ENCODE measurements at regions not wholly inside any gene's neighbourhood (a gene's known extent, or its start where the extent isn't known, plus 50 kb on each side); places are given as distances from the start of the nearest gene placed in this dataset.
"Not testable (repeated sequence)": the region's sequence is repeated elsewhere in the genome, so short reads cannot be mapped to it uniquely, and the experiment has no call there.

DNA sequence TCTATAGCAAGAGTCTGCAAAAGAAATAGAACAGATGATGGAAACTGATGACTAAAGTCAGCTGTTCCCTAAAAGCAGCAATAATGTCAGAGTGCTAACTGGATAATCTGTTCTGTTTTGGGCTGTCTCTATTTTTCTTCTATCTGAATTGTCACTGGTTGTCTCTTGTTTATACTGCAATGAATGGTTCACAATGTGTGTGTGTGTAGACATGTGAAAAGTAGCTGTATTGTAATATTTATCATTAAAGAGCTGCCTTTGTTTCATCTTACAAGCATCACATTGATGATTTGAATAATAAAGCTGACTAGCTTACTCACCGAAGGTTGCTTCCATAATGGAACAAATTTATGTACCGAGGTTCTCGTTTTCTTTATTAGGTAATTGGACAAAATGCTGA lies 456.0 kb upstream of the ZEB2 start:
- no peak for DNase-seq (ENCODE audit: low spot score)

DNA sequence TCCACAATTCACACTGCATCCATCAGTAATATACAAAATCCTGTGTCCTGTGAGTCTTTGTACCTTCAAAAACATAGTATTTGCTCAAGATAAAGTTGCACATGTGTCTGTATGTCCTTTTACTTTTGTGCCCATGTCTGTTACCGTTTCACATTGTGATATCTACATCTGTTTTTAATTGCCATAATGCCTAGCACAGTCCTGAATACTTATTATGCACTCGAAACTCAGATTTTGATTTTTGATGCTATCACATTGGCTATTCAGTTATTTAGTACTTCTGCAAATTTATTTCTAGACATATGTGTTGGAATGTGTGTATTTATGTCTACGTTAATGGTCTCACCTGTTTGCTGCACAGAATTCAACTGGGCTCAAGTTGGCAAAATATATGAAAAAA lies 452.8 kb upstream of the ZEB2 start:
- no peak for DNase-seq (ENCODE audit: low spot score)

DNA sequence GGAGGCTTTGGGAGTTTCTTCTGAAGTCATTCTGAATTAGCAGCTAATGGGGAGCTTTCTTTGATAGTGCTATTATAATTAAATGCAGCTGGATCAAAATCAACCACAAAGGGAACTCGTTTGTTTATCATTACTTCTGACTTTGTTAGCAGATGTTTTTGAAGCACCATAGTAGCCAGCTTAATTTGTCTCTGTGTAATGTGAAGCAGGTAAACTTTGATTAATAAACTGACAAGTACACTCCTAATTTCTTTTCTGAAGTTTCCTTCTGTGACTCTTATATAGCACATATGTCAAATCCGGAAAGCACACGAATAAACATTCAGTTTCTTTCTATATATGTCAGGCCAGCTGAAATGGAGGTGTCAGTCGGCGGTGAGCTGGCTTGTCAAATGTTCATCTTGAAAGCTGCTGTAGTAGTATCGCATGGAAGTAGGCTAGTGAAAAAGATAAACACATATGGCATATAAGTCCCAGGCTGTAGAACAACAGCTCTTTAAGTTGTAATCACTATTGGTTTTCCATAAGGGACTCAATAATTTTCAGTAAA lies 451.9 kb upstream of the ZEB2 start:
- no peak for DNase-seq (ENCODE audit: low spot score)

DNA sequence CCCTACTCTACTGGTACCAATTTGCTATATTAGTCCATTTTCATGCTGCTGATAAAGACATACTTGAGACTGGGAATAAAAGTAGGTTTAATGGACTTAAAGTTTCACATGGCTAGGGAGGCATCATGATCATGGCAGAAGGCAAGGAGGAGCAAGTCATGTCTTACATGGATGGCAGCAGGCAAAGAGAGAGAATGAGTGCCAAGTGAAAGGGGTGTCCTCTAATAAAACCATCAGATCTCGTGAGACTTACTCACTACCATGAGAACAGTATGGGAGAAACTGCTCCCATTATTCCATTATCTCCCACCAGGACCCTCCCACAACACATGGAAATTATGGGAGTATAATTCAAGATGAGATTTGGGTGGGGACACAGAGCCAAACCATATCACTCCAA lies 450.5 kb upstream of the ZEB2 start:
- not testable (repeated sequence) for DNase-seq (ENCODE audit: low spot score)

DNA sequence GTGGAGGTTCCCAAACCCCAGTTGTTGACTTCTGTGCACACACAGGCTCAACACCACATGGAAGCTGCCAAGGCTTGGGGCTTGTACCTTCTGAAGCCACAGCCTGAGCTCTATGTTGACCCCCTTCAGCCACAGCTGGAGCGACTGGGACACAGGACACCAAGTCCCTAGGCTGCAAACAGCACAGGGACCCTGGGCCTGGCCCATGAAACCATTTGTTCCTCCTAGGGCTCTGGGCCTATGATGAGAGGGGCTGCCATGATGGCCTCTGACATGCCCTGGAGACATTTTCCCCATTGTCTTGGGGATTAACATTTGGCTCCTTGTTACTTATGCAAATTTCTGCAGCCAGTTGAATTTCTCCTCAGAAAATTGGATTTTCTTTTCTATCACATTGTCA lies 449.6 kb upstream of the ZEB2 start:
- DNase-seq (ENCODE audit: low spot score), result not testable (repeated sequence)

DNA sequence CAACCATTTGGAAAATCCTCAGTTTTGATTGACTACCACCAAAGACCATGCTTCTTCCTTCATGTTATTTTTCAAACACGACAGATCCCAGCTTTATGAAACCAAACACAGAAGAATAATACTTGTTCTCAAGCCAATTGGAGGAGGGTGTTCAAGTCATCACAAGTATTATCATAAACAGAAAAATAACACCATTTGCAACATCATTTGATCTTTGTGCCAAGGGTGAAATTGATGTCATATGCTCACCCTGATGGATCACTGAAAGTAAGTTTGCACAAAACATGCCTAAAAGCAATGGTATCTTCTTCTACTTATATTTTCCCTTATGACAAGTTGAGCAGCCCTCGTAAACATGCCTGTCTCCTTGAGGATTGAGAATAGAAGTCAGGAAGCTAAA lies 448.0 kb upstream of the ZEB2 start:
- no peak for DNase-seq (ENCODE audit: low spot score)

DNA sequence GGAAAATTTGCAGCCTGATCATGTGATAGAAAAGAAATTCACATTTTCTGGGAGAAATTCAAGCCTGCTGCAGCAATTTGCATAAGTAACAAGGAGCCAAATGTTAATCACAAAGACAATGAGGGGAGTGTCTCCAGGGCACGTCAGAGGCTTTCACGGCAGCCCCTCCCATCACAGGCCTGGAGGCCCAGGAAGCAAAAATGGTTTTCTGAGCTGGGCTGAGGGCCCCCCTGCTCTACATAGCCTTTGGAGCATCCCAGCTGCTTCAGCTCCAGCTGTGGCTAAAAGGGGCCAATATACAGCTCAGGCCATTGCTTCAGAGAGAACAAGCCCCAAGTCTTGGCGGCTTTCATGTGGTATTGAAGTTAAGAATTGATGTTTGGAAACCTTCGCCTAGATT lies 445.3 kb upstream of the ZEB2 start:
- no peak for DNase-seq (ENCODE audit: low spot score)

DNA sequence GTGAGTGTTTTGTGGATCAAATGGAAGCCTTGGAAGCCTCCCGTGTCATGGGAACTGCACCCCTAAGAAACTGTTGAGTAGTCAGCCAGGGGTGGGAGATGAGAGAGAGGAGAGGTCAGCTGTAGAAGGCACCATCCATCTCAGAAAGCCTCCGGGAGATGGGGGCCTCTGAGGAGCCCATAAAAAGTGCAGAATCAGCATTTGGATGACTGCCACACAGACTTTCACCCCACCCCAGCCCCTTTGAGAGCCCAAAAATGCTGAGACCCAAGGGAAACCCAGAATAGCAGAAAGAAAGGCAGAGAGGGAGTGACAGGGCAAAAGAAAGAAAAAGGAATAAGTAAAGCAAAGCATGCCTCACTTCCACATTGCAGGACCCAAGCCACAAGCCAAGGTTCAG lies 443.1 kb upstream of the ZEB2 start:
- no peak for DNase-seq (ENCODE audit: low spot score)

DNA sequence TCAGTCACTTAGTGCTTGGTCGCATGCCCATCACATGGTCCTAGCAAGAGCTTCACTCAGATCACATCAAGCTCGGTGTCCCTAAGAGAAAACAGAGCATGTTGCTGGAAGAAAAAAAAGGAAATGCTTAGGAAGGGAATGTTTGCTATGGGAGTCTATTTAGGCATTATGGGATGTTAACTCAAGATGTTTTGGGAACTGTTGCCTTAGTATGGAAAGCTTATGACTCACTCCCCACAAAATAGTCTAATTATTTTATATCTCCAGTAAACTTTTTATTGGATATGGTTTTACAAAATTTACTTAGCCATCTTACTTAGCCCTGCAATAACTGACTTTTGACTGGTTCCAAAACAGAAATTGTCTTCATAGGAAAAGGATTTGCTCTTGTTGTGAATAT lies 439.5 kb upstream of the ZEB2 start:
- DNase-seq (ENCODE audit: low spot score), result no peak

DNA sequence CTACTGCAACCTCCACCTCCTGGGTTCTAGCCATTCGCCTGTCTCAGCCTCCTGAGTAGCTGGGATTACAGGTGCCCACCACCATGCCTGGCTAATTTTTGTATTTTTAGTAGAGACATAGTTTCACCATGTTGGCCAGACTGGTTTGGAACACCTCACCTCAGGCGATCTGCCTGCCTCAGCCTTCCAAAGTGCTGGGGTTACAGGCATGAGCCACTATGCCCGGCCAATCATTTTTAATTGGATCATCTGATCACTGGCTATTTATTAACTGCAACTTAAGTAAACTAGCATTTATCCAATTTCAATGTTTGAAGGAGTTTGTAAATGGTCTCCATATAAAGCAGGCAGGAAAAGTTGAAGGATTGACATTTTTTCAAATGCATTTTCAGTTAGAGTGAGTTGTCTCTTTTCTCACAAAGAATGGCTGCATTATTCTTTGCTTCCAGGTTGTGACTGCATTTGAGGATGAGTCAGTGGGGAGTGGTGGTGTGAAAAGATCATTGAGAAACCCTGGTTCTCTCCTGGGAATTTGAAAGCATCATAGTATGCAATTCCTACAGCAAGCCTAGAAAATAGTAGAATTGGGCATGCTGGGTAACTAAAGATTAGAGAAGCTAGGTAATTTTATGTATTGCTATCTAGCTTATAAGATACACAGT lies 431.1 kb upstream of the ZEB2 start:
- peak; percentile 86 for DNase-seq (ENCODE audit: low spot score)

DNA sequence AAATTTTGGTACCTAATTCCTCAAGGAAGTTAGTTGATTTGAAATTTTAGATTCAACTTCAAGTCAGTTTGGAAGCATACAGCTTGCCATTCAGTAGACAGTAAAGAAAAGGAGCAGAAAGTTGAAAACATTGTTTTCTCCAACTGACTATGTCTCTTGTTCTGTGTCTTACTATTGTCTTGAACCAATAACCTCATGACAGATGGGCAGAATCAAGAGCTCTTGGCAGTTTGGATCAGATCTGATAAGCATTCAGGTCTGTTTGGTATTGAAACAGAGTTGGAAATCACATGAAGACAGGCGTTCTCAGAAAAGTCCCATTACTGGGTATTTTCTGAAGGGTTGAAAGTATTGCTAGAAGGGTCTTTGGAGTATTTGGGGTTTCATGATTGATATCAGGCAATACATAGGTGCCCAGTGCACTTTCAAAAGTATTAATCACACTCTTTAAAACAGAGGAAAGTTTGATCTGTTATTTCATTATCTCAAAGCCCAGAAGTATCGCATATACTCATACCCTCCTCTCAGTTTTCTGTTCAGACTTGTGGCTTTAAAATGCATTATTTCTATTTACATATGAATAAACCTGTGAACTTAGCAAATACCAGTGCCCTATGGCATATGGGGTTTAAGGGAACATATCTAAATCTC lies 428.4 kb upstream of the ZEB2 start:
- no peak for DNase-seq (ENCODE audit: low spot score)

DNA sequence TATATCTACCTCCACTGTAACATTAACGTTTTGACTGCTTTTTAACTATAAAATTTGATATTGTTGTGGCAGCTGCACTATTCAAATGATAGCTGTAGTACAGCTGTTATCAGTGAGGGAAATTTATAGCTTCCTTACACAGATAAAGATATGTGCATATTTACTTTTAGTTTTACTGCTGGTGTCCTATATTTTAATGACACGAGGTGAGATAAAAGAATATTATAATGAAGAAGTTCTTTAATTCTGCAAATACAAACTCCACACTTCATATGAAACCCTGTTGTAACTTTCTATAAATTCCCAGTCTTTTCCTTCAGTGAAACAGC lies 427.8 kb upstream of the ZEB2 start:
- DNase-seq (ENCODE audit: low spot score), result no peak

DNA sequence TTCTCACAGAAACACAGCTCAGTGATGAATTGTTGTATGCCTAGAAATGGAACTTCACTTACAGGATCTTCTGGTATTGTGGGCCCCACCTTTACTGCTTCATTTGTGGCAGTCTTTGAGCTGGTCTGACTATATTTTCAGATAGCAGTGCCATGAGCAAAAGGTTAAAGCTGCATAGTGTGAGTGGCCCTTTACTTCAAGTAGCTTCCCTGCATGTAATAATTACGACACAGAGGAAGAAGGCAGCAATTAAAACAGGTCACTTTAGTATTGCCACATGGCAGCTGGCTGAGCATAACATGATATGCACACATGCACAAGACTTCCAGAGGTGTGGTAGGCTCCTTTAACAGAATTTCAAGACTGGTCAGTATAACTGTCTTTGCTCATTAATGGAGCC lies 426.3 kb upstream of the ZEB2 start:
- no peak for DNase-seq (ENCODE audit: low spot score)

DNA sequence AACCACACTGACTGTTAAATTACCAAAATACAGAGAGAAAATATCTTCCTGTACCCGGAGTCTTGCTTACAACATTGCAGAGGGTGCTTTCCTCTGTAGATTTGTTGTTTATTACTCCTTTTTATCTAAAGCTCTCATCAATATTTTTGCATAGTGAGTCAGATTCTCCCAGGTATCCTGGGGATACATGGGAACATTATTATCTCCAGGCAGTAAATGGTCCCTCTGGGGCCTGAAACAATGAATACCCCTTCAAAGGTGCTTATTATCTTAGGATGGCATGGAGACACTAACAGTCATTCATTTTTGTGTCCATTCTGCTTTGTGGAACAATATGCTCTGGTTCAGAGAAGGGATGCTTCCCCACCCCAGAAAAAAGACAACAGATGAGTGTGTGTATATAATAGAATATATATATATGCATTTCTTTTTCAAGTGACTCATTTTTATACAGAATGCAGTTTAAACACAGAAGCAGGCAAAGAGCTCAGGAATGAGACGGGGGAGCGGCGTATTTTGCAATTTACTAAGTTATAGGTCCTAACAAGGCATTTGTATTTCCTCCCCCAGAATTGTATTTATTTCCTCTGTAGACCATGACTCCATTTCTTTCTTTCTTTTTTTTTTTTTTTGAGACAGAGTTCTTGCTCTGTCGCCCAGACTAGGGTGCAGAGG lies 424.8 kb upstream of the ZEB2 start:
- peak; percentile 11 for DNase-seq (ENCODE audit: low spot score)

DNA sequence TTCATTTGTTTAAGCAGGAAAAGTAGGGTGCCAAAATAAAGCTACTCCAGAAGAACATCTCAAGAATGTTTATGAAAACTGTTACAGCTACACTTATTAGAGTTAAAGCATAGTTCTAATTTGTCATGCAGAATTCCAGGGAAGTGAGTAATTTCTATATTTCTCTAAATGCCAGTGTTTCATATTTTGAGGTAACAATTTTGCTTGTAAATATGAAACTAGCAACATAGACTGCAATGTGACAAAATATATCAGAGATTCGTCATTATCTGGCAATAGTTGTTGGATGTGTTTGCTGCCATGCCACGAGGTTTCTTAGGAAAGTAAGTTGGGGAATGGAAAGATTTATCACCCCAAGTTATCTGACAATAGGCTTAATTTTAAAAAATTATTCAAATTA lies 424.1 kb upstream of the ZEB2 start:
- peak; percentile 51 for DNase-seq (ENCODE audit: low spot score)

DNA sequence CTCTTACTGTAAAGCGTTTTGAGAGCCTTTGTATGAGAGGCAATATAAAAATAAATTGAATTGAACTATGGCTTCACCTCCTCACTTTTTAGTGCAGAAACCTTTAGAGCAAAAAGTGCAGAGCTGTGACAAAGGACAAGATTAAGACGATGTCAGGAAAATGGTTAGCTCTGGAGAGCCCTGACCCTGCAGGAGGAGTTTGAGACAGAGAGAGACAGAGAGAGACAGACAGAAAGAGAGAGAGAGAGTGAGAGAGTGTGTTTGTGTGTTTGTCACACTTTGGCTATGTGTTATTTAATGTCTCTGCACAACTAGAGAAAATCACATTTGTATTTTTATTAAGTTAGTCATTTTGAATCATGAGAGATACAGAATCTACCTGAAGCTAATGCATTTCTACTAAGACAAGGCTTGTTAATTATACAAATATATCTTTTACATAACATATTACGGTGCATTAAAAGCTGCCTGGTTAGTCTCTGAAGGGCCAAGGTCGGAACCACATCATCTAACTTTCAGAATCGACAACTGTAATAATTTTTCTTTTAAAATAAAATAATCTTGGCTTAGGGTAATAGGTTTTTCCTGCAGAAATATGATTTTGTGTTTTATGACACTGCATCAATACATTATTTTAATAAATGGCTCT lies 423.5 kb upstream of the ZEB2 start:
- DNase-seq (ENCODE audit: low spot score), result no peak

DNA sequence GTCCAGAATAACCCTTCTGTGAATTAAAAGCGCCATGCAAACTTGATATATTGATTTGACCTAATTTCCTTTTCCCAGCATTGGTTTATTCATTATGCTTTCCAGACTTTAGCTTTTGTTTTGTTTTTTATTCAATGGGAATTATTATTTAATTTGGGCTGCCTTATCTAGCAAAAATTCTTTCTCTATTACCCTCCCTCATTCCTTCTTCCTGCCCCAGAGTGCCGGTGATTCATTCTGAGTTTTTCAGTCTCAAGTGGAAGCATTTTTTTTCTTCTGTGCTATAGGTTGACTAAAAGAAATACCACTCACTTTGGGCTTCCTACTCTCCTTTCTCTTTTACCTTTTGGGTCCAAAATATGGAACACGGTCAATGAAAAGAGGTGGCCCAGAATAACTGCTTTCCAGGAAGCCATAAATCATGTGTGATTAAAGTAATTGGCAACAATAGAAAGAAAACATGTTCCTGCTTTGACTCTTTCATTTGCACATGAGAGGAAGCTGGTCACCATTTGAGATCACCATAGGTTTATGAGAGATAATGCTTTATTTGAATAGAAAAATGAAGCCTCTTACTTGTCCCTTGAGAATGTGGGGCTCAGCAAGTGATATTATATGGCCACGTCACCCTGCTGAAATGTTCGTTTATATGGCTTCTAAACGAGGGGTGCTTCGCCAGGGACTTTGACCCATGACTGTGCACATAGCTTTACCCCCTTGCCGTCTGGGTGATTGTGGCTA lies 422.8 kb upstream of the ZEB2 start:
- DNase-seq (ENCODE audit: low spot score), result peak; percentile 50

DNA sequence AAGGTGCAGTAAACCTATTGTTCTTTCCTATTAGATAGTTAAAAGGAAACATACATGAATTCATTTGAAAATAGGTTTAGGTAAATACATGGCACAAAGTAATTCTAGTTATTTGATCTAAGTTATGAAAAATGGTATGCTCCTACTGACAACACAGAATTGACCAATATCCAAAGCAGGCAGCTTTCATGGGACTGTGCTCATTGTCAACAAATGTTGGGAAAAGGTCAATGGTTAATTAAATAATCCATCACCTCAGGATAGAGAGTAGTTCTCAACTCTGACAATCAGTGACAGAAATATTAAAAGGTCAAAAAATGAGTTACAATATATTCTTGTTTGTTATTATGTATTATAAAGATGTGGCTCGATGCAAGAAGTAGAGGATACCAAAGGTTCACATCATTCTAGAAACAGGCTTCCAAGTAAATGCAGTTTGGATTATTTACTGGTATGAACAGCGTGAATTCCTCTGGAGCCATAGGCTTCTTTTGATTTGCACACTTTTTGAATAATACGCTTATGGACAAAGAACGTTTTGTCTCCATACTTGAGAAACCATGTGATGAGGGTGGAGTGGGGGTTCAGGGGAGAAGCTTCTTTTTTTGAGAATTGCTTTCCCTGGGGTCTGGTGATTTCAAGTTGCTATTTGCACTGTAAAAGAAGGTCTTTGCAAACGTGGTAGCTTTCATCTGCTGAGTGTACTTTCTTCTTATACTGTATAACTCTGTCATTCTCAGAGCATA lies 422.0 kb upstream of the ZEB2 start:
- no peak for DNase-seq (ENCODE audit: low spot score)

DNA sequence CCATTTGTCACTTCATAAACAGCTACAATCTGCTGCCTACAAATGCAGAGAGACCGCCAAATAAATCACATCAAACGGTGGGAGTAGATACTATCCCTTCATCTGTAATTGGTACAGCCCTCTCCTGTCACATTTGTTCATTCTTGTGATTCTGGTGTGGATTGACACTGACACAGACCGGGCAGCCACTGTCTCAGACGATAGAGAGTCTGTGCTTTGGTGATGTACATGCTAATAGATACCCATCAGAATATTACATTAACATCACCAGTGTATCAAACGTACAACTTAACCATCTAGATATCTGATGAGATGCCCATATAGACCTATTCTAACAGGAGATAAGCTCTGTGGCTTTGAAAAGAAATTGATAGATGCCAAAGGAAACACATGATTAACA lies 419.7 kb upstream of the ZEB2 start:
- no peak for DNase-seq (ENCODE audit: low spot score)

DNA sequence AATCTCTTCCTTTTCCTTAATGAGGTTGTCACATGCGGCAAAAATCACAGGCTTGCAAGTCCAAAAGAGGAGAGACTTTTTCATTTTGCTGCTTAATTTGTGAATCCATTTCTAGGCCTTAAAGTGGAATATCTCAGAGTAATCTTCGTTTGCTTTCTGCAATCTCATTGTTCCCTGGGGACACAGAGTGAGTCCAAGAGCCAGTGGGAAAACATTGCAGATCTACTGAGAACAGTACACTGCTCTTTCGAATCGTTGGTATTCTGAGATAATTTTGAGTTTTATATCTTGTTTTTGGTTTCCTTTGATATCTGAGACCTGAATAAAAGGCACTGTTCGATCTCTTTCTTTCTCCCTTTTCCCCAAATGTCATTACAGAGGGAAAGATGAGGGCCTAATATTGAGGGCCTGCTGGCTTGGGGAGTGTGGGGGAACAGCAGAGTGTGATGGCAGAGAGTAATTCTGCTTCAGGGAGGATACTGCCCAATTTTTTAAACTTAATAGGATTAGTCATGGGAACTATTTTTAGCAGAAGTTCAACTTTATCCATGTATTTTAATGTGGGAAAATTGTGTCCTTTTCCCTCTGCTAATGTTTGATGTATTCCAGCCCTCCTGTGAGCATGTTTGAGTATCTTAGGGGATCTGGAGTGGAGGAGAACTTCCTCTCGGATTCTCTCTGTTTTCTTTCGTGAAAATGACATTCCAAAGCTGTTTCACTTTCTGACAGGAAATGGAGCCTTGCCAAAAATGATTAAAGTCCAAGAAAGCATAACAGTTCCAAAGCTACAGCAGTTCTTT lies 418.2 kb upstream of the ZEB2 start:
- peak; percentile 33 for DNase-seq (ENCODE audit: low spot score)

DNA sequence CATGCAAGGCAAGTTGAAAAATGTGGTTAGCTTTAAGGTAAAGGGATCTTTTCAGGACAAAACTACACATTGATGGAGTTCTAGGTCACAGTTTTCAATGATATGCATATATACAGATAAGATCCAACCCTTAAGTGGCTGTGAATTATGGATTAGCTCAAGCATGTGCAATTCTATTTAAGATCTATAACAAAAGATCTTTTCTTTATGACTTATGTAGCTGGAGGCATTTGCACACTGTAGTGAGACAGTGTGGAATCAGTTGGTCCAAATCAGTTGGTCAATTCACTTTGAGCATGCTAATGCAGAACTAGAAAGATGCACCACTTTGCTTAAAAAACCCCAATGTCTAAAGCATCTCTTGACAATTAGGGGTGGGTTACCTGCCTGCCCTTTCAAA lies 417.1 kb upstream of the ZEB2 start:
- DNase-seq (ENCODE audit: low spot score), result no peak

Measured in GM03348 (cell line).